Stimulated activated CD4-positive, alpha-beta T cell treated with anti-CD3 and anti-CD28 coated beads, TNF-alpha, amount 100 ng/mL, for 24 hours (primary cell): ENCODE measurements at regions not wholly inside any gene's neighbourhood (a gene's known extent, or its start where the extent isn't known, plus 50 kb on each side); places are given as distances from the start of the nearest gene placed in this dataset.

ENCODE experiments used
- DNase-seq, 3 experiments: peaks; one replicate each; pipeline ENCODE4 v3.0.0-alpha.2; 2020; ENCODE audit warnings: low read depth in 3 of 3

- DNase-seq = no peak
These were observed 98.2 kb upstream of the SLC22A11 start for GRCh38 chr11:64457416-64458010.

- DNase-seq = no peak
These were observed 96.7 kb upstream of the SLC22A11 start for GRCh38 chr11:64458997-64459396.

- DNase-seq = no peak
These were observed 96.1 kb upstream of the SLC22A11 start for GRCh38 chr11:64459609-64460008.

- no peak for DNase-seq
These were observed 94.7 kb upstream of the SLC22A11 start for GRCh38 chr11:64461081-64461480.

- DNase-seq = no peak
These were observed 89.5 kb upstream of the SLC22A11 start for GRCh38 chr11:64466115-64466718.

- DNase-seq = no peak
These were observed 86.5 kb upstream of the SLC22A11 start for GRCh38 chr11:64469288-64469687.

GRCh38 chr11:64472593-64473455 is 82.9 kb upstream of the SLC22A11 start:
- no peak for DNase-seq

GRCh38 chr11:64474680-64475079 is 81.1 kb upstream of the SLC22A11 start:
- no peak for DNase-seq

- DNase-seq = no peak
These were observed 80.6 kb upstream of the SLC22A11 start for GRCh38 chr11:64475145-64475544.

GRCh38 chr11:64476881-64477280 is 78.9 kb upstream of the SLC22A11 start:
- DNase-seq = no peak

GRCh38 chr11:64477675-64478074 is 78.1 kb upstream of the SLC22A11 start:
- DNase-seq = no peak

- no peak for DNase-seq
These were observed 73.2 kb upstream of the SLC22A11 start for GRCh38 chr11:64482588-64482987.

- no peak for DNase-seq
These were observed 71.3 kb upstream of the SLC22A11 start for GRCh38 chr11:64484191-64485022.

GRCh38 chr11:64485074-64485473 is 70.7 kb upstream of the SLC22A11 start:
- DNase-seq = no peak

GRCh38 chr11:64489831-64490441 is 65.8 kb upstream of the SLC22A11 start:
- DNase-seq = peak; percentile 5 to 54 (median 18)

- no peak for DNase-seq
These were observed 65.1 kb upstream of the SLC22A11 start for GRCh38 chr11:64490562-64491216.

- no peak for DNase-seq
These were observed 63.2 kb upstream of the SLC22A11 start for GRCh38 chr11:64492561-64492960.

- DNase-seq = no peak
These were observed 57.6 kb upstream of the SLC22A11 start for GRCh38 chr11:64498136-64498535.

GRCh38 chr11:64499261-64500004 is 56.3 kb upstream of the SLC22A11 start:
- no peak for DNase-seq
